GM19438 (cell line): ENCODE measurements at regions not wholly inside any gene's neighbourhood (a gene's known extent, or its start where the extent isn't known, plus 50 kb on each side); places are given as distances from the start of the nearest gene placed in this dataset.
"Not testable (repeated sequence)": the region's sequence is repeated elsewhere in the genome, so short reads cannot be mapped to it uniquely, and the experiment has no call there.

Experiments
- ATAC-seq: cut with Tn5 transposase; IDR thresholded peaks from one replicate; pipeline ENCODE4 v1.9.1; 2021; ENCODE audit warnings: low read depth; ENCODE audit not compliant: unreplicated experiment

DNA sequence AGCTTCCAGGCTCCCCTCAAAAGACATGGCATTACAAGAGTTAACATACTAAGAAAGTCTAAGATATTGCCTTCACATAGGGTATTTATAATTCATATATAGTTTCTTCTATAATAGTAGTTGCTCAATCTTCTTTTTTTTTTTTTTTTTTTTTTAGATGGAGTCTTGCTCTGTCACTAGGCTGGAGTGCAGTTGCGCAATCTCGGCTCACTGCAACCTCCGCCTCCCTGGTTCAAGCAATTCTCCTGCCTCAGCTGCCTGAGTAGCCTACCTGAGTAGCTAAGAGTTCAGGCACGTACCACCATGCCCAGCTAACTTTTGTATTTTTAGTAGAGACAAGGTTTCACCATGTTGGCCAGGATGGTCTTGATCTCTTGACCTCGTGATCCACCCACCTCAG, 337.0 kb downstream of the FAM181B start:
- ATAC-seq = not testable (repeated sequence)

DNA sequence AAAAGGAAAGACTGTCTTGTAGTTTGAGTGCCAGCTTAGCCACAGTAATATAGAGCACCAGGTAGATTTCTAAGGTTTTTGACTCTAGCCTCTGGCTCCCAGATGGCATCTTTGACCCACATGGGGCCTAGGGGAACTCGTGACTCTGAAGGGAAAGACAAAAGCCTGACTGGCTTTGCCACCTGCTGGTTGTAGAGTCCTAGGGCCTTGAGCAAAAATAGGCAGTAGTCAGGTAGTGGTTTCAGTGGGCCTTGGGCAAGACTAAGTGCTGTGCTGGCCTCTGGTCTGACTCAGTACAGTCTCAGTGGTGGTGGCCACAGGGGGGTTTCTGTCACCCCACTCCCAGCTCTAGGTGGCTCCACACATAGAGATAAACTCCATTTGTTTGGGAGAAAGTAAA, 349.4 kb downstream of the FAM181B start:
- no peak for ATAC-seq

DNA sequence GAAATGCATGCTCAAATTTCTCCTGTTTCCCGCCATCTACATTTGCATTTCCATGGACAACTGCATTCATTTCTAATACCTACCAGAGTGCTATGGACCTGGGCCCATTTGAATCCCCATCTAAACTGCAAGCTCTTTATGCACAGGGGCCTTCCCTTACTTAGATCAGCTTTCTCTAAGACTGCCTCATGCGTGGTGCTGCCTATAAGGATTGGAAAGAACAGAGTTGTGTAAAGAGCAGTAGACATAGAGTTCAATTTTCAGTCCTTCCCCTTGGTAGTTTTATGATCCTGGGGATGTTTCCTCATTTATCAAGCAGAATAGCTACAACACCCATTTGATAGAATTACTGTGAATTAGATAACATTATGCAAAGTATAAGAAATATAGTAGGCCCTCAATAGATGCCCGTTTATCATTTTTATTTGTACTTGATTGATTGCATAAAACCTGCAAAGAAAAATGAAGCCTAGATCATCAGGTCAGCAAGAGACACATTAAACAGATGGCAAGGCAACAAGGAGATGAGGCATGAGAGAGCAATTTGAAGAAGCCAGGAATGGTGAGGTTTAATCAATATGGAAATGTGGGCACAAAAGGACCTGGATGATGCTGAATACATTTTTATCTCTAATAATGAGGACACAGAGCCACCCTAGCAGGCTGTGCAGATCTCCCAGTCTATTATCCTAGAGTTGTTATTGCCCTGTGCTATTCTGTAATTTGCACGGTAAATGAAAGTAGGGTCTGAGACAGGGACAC, 359.7 kb downstream of the FAM181B start:
- ATAC-seq = no peak

GRCh38 chr11:82365351-82365750, 368.3 kb downstream of the FAM181B start:
- ATAC-seq = no peak

- no peak for ATAC-seq
Observed at GRCh38 chr11:82356316-82356715, 377.3 kb downstream of the FAM181B start.

DNA sequence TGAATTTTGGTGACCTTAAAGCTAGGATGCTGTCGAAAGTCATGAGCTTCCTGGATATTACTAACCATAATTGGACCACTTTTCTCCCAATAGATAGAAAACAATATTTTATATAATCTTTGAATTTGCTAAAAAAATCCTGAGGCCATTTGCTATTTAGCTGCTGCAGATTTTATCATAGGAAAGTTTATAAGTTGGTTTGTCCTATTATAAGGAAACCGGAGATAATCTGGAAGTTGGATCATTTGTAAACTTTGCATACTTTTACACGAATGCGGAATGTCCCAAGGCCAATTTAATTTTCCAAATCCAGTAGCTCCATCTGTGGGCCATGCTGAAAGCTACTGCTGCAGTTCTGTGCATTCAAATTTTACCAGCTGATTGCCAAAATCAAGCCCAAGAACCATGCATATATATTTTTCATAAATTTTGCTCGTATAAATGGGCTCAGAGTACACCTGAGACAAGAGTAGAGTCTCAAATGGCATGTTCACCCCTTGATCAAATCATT, 378.3 kb downstream of the FAM181B start:
- ATAC-seq = no peak

GRCh38 chr11:82326853-82327252, 406.8 kb downstream of the FAM181B start:
- ATAC-seq = no peak

- no peak for ATAC-seq
Observed at GRCh38 chr11:82321206-82321605, 412.5 kb downstream of the FAM181B start.

GRCh38 chr11:82315093-82315492, 418.6 kb downstream of the FAM181B start:
- peak; percentile 64 for ATAC-seq

GRCh38 chr11:82308979-82309378, 424.7 kb downstream of the FAM181B start:
- no peak for ATAC-seq

GRCh38 chr11:82305123-82305522, 428.5 kb downstream of the FAM181B start:
- ATAC-seq = no peak

- no peak for ATAC-seq
Observed at GRCh38 chr11:82303671-82304070, 430.0 kb downstream of the FAM181B start.

- ATAC-seq = no peak
Observed at GRCh38 chr11:82288471-82288870, 445.2 kb downstream of the FAM181B start.

- no peak for ATAC-seq
Observed at GRCh38 chr11:82270870-82271269, 462.8 kb downstream of the FAM181B start.

GRCh38 chr11:82268627-82269026, 465.0 kb downstream of the FAM181B start:
- ATAC-seq = no peak

- no peak for ATAC-seq
Observed at GRCh38 chr11:82267186-82267585, 466.5 kb downstream of the FAM181B start.

- ATAC-seq = no peak
Observed at GRCh38 chr11:82261367-82261766, 472.3 kb downstream of the FAM181B start.

DNA sequence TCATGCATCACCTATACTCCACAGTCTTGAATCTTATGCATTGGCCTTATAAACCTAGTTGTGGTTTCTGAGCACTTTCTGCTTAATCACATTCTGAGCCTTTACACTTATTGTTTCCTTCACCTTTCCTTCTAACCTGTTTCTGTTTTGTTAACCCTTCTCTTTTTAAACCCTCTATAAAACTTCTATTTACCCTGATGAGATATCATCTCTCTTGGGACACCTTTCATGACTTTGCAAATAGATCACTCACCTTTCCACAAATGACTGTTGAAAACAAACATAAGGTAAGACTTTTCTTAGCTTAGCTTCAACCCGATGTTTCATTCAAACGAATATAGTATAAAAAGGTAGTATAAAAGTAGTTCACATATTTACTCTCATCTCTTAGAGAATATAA, 483.6 kb downstream of the FAM181B start:
- no peak for ATAC-seq

- no peak for ATAC-seq
Observed at GRCh38 chr11:82246926-82247325, 486.7 kb downstream of the FAM181B start.

DNA sequence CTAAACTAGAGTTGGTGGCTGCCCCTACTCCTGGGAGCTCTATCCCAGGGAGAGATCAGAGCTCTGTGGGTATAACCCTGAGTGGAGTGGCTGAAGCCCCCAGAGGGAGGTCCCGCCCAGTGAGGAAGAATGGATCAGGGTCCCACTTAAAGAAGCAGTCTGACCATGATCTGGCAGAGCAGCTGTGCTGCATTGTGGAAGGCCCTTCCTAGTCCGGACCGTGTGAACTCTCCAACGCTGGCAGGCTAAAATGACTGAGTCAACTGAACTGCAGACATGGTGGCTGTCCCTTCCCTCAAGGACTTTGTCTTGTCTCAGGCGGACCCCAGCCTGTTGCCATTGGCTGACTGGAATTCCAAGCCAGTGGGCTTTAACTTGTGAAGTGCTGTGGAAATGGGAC, 494.2 kb downstream of the FAM181B start:
- ATAC-seq = no peak

DNA sequence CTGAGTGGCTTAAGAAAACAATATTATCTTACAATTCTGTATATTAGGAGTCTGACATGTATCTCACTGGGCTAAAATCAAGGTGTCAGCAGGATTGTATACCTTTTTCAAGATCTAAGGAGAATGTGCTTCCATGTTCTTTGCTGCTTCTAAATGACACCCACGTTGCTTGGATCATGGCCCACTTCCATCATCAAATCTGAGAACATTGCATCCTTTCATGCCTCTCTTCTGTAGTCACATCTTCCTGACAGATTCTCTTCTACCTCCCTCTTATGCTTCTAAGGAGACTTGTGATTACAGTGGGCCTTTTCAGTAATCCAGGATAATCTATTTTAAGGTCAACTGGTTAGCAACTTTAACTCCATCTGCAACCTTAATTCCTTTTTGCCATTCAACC, 499.4 kb downstream of the FAM181B start:
- ATAC-seq = no peak

DNA sequence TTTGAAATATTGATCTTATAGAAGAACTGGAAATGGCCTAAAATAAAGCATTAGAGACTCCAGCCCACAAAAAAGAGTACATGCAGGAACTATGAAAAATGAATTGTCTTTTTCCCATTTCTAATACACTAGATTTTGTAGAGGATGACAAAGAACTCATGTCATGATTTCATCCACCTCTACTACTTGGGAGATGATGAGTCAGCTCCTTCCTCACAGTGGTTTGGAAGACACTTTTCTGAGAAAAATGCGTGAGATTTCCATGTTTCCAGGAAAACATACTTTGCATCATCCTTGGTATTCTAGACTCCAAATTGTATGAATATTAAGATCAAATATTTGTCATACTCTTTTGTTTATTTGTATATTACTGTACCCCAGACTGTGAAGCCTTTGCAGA, 500.5 kb downstream of the FAM181B start:
- ATAC-seq = no peak

DNA sequence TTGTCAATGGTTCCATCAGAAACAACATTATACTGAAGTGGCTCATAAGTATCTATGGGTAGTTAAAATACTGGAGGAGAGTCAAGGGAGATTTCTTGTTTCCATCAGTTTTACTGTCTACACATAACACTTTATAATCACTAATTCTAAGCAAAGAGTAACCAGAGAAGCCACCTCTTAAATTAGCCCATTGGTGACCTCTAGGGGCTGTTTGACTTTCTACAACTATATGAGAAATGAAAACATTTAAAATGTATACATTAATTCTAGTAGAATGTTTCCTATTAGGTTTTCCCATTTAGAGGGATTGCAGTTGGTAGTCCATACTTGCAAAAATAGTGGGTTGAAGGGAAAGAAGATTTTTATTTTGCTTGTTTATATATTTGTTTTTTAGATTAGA, 504.3 kb downstream of the FAM181B start:
- no peak for ATAC-seq
